ENCODE measurements at regions not wholly inside any gene's neighbourhood (a gene's known extent, or its start where the extent isn't known, plus 50 kb on each side); places are given as distances from the start of the nearest gene placed in this dataset.

GRCh38 chr13:103903790-103904189, 837.6 kb upstream of the SLC10A2 start:
- Mint-ChIP-seq H3K4me1 (no peaks in the 10 kb centered on the region), H3K27me3 (ENCODE audit: insufficient read depth) (no peaks in the 10 kb centered on the region), H3K36me3 (ENCODE audit: low read depth) (no peaks in the 10 kb centered on the region), H3K4me3 (no peak overlapping the region), H3K27ac (no peak overlapping the region), H3K9me3 (no peaks in the 10 kb centered on the region)
- DNase-seq: no peak
- no peak overlapping the region for H3K27ac ChIP-seq (ENCODE audit: low read depth, low read length)
- no peaks in the 10 kb centered on the region for H3K4me1 ChIP-seq (ENCODE audit: control insufficient read depth, insufficient read depth, low read length)
- TF ChIP-seq CTCF (conservative IDR thresholded peaks at IDR 0.05): no peak
- no peak overlapping the region for H3K9ac ChIP-seq (ENCODE audit: extremely low read depth, low read length, poor library complexity, severe bottlenecking)
- no peaks in the 10 kb centered on the region for H3K36me3 ChIP-seq (ENCODE audit: control insufficient read depth, insufficient read depth, low read length)
- WGBS, 2 experiments (ENCODE audit: insufficient coverage in 1 of 2, insufficient read length in 1 of 2): 83% methylated on average over 3 of the region's 4 CpGs; no CpG with 5 or more reads in 1 of the 2 experiments
- H3K9me3 ChIP-seq (ENCODE audit: control insufficient read depth, low read length): no peaks in the 10 kb centered on the region
- H3K4me3 ChIP-seq (ENCODE audit: low read length): no peak overlapping the region
- no peaks in the 10 kb centered on the region for H3K27me3 ChIP-seq (ENCODE audit: control insufficient read depth, insufficient read depth, low read length, poor library complexity, severe bottlenecking)

- Histone ChIP-seq H3K4me3 (ENCODE audit: low read length) (no peak overlapping the region), H3K9ac (ENCODE audit: extremely low read depth, low read length, poor library complexity, severe bottlenecking) (no peak overlapping the region), H3K4me1 (ENCODE audit: control insufficient read depth, insufficient read depth, low read length) (no peaks in the 10 kb centered on the region), H3K9me3 (ENCODE audit: control insufficient read depth, low read length) (no peaks in the 10 kb centered on the region), H3K27ac (ENCODE audit: low read depth, low read length) (no peak overlapping the region), H3K36me3 (ENCODE audit: control insufficient read depth, insufficient read depth, low read length) (no peaks in the 10 kb centered on the region), H3K27me3 (ENCODE audit: control insufficient read depth, insufficient read depth, low read length, poor library complexity, severe bottlenecking) (no peaks in the 10 kb centered on the region)
- TF ChIP-seq CTCF (conservative IDR thresholded peaks at IDR 0.05): peak; percentile 48
- no peaks in the 10 kb centered on the region for H3K27me3 Mint-ChIP-seq (ENCODE audit: insufficient read depth)
- no peak overlapping the region for H3K27ac Mint-ChIP-seq
- no peaks in the 10 kb centered on the region for H3K4me1 Mint-ChIP-seq
- no peak overlapping the region for H3K4me3 Mint-ChIP-seq
- H3K9me3 Mint-ChIP-seq: no peaks in the 10 kb centered on the region
- WGBS, 2 experiments (ENCODE audit: insufficient coverage in 1 of 2, insufficient read length in 1 of 2): 90 to 94% methylated on average over 2 of the region's 2 CpGs
- H3K36me3 Mint-ChIP-seq (ENCODE audit: low read depth): no peaks in the 10 kb centered on the region
- DNase-seq: peak; percentile 58
Observed at GRCh38 chr13:103898481-103898880, 832.3 kb upstream of the SLC10A2 start.

DNA sequence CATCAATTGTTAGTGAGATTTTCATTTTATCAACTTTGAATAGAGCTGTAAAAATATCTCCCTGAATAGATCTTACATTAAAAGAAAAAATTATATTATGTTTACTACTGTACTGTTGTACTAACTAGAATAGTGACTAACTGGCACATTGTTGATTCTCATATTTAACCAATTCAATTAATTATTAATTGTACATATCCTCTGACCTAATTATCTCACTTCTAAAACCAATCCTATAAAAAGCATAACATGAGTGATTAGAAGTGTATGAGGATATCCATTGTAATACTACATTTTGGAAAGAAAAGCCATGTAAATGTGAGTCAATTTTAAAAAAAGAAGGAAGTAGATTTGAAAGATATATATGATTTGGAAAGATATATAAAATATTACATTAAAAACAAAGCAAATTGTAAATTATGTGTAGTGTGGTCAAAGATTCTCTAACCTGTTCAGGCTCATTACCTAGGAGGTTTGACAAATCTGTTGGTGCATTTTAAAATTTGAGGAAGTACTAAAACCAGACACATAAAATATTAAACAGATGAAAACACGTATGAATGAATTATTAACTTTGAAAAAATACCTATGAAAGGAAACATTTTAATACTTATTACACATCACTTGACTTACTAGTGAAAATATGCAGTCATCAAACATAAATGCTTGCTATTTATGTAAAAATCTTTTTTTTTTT, 829.8 kb upstream of the SLC10A2 start:
- H3K36me3 Mint-ChIP-seq (ENCODE audit: low read depth): no peaks in the 10 kb centered on the region
- WGBS, 2 experiments (ENCODE audit: insufficient coverage in 1 of 2, insufficient read length in 1 of 2): no CpG with 5 or more reads among the region's 1 CpG
- no peak for DNase-seq

More for the DNA sequence above, 829.8 kb upstream of the SLC10A2 start:
- no peak overlapping the region for H3K4me3 Mint-ChIP-seq
- Histone ChIP-seq H3K27ac (ENCODE audit: low read depth, low read length) (no peak overlapping the region), H3K4me1 (ENCODE audit: control insufficient read depth, insufficient read depth, low read length) (no peaks in the 10 kb centered on the region), H3K9me3 (ENCODE audit: control insufficient read depth, low read length) (no peaks in the 10 kb centered on the region), H3K9ac (ENCODE audit: extremely low read depth, low read length, poor library complexity, severe bottlenecking) (no peak overlapping the region), H3K27me3 (ENCODE audit: control insufficient read depth, insufficient read depth, low read length, poor library complexity, severe bottlenecking) (no peaks in the 10 kb centered on the region), H3K36me3 (ENCODE audit: control insufficient read depth, insufficient read depth, low read length) (no peaks in the 10 kb centered on the region), H3K4me3 (ENCODE audit: low read length) (no peak overlapping the region)
- H3K9me3 Mint-ChIP-seq: no peaks in the 10 kb centered on the region
- H3K27me3 Mint-ChIP-seq (ENCODE audit: insufficient read depth): no peaks in the 10 kb centered on the region
- no peak for TF ChIP-seq CTCF (conservative IDR thresholded peaks at IDR 0.05)
- no peaks in the 10 kb centered on the region for H3K4me1 Mint-ChIP-seq
- H3K27ac Mint-ChIP-seq: no peak overlapping the region

Data from endodermal cell (in vitro differentiated cells).